SU-DHL-6 (cell line): ENCODE measurements at regions not wholly inside any gene's neighbourhood (a gene's known extent, or its start where the extent isn't known, plus 50 kb on each side); places are given as distances from the start of the nearest gene placed in this dataset.

Source experiments
- EZH2phosphoT487 ChIP-seq: fragments of 200-600 bp; sonication (generic), shearing (Covaris generic); conservative IDR thresholded peaks from 2 replicates; pipeline ENCODE4 v1.6.1; 2018; ENCODE audit warnings: mild to moderate bottlenecking, antibody characterized with exemption, low read length, moderate library complexity, mixed read lengths
- TF ChIP-seq, protein P1 (sequence below): fragments of 200-600 bp; sonication (generic); IDR thresholded peaks from one replicate; pipeline ENCODE4 v1.5.1; 2017; ENCODE audit warnings: antibody characterized with exemption, mild to moderate bottlenecking, low read length, moderate library complexity; ENCODE audit not compliant: insufficient read depth, poor library complexity, severe bottlenecking

DNA sequence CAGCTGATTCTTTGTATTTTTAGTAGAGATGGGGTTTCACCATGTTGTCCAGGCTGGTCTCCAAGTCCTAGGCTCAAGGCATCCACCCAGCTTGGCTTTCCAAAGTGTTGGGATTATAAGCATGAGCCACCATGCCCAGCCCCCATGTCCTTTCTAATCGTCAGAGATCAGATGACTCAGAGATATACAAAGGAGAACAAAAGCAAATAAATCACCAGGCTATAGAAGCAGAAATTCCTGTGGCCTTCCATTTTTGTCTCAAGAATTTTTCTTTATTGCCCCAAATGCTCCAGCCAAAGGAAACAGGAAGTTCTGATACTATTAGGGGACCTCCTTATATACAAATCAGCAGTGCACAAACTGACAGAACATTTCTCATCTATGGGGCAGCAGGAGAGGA, 207.8 kb downstream of the RFC3 start:
- TF ChIP-seq, protein P1, sequence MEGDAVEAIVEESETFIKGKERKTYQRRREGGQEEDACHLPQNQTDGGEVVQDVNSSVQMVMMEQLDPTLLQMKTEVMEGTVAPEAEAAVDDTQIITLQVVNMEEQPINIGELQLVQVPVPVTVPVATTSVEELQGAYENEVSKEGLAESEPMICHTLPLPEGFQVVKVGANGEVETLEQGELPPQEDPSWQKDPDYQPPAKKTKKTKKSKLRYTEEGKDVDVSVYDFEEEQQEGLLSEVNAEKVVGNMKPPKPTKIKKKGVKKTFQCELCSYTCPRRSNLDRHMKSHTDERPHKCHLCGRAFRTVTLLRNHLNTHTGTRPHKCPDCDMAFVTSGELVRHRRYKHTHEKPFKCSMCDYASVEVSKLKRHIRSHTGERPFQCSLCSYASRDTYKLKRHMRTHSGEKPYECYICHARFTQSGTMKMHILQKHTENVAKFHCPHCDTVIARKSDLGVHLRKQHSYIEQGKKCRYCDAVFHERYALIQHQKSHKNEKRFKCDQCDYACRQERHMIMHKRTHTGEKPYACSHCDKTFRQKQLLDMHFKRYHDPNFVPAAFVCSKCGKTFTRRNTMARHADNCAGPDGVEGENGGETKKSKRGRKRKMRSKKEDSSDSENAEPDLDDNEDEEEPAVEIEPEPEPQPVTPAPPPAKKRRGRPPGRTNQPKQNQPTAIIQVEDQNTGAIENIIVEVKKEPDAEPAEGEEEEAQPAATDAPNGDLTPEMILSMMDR: no peak
- no peak for TF ChIP-seq EZH2phosphoT487
